ENCODE measurements at regions not wholly inside any gene's neighbourhood (a gene's known extent, or its start where the extent isn't known, plus 50 kb on each side); places are given as distances from the start of the nearest gene placed in this dataset.

DNA sequence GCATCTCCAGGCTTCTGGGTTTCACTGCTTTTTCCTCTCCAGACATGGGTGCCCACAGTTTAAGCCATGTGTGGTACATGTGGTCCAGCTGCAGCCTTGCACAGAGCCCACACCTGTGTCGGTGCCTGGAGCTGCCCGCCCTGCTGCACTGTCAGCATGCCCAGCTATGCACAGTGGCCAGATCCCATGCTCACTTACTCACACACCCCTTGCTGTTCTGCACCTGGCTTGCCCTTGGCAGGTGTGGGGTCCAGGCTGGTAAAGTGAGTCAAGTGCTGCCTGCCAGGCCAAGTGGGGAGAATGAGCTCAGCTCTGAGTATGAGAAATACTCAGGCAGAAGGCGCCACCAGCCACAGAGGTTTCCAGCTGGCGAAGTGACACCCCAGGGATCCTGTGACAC lies 739.9 kb downstream of the CDH11 start:
- TF ChIP-seq, protein P1, sequence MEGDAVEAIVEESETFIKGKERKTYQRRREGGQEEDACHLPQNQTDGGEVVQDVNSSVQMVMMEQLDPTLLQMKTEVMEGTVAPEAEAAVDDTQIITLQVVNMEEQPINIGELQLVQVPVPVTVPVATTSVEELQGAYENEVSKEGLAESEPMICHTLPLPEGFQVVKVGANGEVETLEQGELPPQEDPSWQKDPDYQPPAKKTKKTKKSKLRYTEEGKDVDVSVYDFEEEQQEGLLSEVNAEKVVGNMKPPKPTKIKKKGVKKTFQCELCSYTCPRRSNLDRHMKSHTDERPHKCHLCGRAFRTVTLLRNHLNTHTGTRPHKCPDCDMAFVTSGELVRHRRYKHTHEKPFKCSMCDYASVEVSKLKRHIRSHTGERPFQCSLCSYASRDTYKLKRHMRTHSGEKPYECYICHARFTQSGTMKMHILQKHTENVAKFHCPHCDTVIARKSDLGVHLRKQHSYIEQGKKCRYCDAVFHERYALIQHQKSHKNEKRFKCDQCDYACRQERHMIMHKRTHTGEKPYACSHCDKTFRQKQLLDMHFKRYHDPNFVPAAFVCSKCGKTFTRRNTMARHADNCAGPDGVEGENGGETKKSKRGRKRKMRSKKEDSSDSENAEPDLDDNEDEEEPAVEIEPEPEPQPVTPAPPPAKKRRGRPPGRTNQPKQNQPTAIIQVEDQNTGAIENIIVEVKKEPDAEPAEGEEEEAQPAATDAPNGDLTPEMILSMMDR (IDR thresholded peaks at IDR 0.05): no peak
- TF ChIP-seq EP300 (IDR thresholded peaks at IDR 0.05): no peak
